ENCODE measurements at regions not wholly inside any gene's neighbourhood (a gene's known extent, or its start where the extent isn't known, plus 50 kb on each side); places are given as distances from the start of the nearest gene placed in this dataset.

GRCh38 chr7:86328801-86329433 lies 314.8 kb upstream of the GRM3 start:
- Mint-ChIP-seq H3K27ac (ENCODE audit: unreplicated experiment) (peak overlapping the region; percentile 88), H3K27me3 (ENCODE audit: low read depth) (no peaks in the 10 kb centered on the region), H3K4me1 (peaks cover 38% of the 10 kb centered on the region), H3K9me3 (peaks cover 9% of the 10 kb centered on the region), H3K36me3 (ENCODE audit: low read depth) (peaks cover 9% of the 10 kb centered on the region), H3K4me3 (peak overlapping the region; percentile 76)
- TF ChIP-seq, protein P1, sequence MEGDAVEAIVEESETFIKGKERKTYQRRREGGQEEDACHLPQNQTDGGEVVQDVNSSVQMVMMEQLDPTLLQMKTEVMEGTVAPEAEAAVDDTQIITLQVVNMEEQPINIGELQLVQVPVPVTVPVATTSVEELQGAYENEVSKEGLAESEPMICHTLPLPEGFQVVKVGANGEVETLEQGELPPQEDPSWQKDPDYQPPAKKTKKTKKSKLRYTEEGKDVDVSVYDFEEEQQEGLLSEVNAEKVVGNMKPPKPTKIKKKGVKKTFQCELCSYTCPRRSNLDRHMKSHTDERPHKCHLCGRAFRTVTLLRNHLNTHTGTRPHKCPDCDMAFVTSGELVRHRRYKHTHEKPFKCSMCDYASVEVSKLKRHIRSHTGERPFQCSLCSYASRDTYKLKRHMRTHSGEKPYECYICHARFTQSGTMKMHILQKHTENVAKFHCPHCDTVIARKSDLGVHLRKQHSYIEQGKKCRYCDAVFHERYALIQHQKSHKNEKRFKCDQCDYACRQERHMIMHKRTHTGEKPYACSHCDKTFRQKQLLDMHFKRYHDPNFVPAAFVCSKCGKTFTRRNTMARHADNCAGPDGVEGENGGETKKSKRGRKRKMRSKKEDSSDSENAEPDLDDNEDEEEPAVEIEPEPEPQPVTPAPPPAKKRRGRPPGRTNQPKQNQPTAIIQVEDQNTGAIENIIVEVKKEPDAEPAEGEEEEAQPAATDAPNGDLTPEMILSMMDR (conservative IDR thresholded peaks at IDR 0.05), result no peak
- no peak for DNase-seq (ENCODE audit: low read depth, low spot score)

DNA sequence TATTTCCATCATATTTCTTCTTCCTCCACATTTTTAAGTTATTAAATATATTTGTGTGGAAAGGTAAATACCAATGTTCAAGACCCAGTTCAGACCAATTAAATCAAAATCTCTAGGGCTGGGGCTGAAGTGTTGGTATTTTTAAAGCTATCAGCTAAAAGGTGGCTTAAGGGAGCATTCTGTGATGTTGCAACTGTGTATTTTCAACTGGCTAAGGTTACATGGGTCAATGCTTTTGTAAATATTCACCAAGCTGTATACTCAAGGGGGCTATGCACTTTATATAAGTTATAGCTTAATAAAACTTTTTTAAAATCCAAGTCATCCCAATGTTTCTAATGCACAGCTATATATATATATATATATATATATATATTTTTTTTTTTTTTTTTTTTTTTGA lies 316.9 kb upstream of the GRM3 start:
- Mint-ChIP-seq H3K4me3 (no peak overlapping the region), H3K27ac (ENCODE audit: unreplicated experiment) (no peak overlapping the region), H3K9me3 (peaks cover 12% of the 10 kb centered on the region), H3K36me3 (ENCODE audit: low read depth) (peaks cover 10% of the 10 kb centered on the region), H3K27me3 (ENCODE audit: low read depth) (no peaks in the 10 kb centered on the region), H3K4me1 (peaks cover 23% of the 10 kb centered on the region)
- no peak for DNase-seq (ENCODE audit: low read depth, low spot score)
- TF ChIP-seq, protein P1 (conservative IDR thresholded peaks at IDR 0.05), result no peak

GRCh38 chr7:86320889-86321288 lies 322.8 kb upstream of the GRM3 start:
- TF ChIP-seq, protein P1 (conservative IDR thresholded peaks at IDR 0.05), result no peak
- Mint-ChIP-seq H3K27me3 (ENCODE audit: low read depth) (no peaks in the 10 kb centered on the region), H3K4me3 (peak overlapping the region; percentile 56), H3K9me3 (peaks cover 11% of the 10 kb centered on the region), H3K27ac (ENCODE audit: unreplicated experiment) (peak overlapping the region; percentile 23), H3K4me1 (peaks cover 33% of the 10 kb centered on the region), H3K36me3 (ENCODE audit: low read depth) (peaks cover 11% of the 10 kb centered on the region)
- DNase-seq (ENCODE audit: low read depth, low spot score), result no peak

DNA sequence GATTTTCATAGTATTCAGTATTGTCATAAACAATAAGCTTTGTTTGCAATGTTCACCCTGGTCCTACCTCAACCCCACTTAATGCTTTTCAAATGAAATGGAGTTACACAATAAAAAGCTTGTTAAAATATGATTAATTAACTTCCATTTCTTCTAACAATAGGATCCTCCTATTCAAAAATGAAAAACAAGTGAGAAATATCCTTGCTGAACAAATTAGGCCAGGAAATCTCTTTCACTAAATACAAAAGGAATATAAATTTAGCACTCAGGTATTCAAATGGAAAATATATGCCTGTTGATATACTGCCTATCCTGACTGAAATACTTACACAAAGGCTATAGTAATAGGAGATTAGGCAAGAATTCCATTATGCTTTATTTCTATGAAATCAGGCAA lies 323.4 kb upstream of the GRM3 start:
- H3K9me3 Mint-ChIP-seq, result peaks cover 7% of the 10 kb centered on the region
- H3K36me3 Mint-ChIP-seq (ENCODE audit: low read depth), result peaks cover 11% of the 10 kb centered on the region
- H3K27me3 Mint-ChIP-seq (ENCODE audit: low read depth), result no peaks in the 10 kb centered on the region
- peak overlapping the region; percentile 54 for H3K4me3 Mint-ChIP-seq
- no peak for DNase-seq (ENCODE audit: low read depth, low spot score)
- H3K27ac Mint-ChIP-seq (ENCODE audit: unreplicated experiment), result no peak overlapping the region
- TF ChIP-seq, protein P1 (conservative IDR thresholded peaks at IDR 0.05), result no peak
- H3K4me1 Mint-ChIP-seq, result peaks cover 33% of the 10 kb centered on the region

DNA sequence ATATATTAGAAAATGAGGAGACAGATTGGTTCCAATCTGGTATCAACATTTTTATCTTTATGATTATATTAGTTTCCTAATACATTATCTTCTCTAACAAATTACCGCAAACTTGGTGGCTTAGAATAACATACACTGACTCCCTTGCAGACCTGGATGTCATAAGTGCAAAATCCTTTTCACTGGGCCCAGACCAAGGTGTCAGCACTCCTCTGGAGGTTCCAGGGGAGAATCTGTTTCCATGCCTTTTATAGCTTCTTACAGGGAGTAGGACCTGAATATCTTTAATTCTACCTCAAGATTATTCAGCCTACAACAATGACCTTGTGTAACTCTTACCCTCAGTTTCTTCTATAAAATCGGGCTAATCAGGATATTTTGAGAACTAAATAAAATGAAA lies 329.9 kb upstream of the GRM3 start:
- Mint-ChIP-seq H3K9me3 (no peaks in the 10 kb centered on the region), H3K27ac (ENCODE audit: unreplicated experiment) (no peak overlapping the region), H3K4me1 (peaks cover 7% of the 10 kb centered on the region), H3K36me3 (ENCODE audit: low read depth) (no peaks in the 10 kb centered on the region), H3K27me3 (ENCODE audit: low read depth) (no peaks in the 10 kb centered on the region), H3K4me3 (no peak overlapping the region)
- no peak for DNase-seq (ENCODE audit: low read depth, low spot score)
- TF ChIP-seq, protein P1 (conservative IDR thresholded peaks at IDR 0.05), result no peak

All from neural crest cell (in vitro differentiated cells).